ENCODE measurements at regions not wholly inside any gene's neighbourhood (a gene's known extent, or its start where the extent isn't known, plus 50 kb on each side); places are given as distances from the start of the nearest gene placed in this dataset.

- DNase-seq (ENCODE audit: low spot score) (no peak), FAIRE-seq (no peak)
Observed at GRCh38 chr15:47351501-47351900, 365.8 kb upstream of the SEMA6D start.

- DNase-seq (ENCODE audit: low spot score) (no peak), FAIRE-seq (no peak)
Observed at GRCh38 chr15:47352217-47352616, 365.1 kb upstream of the SEMA6D start.

GRCh38 chr15:47355759-47356158, 361.5 kb upstream of the SEMA6D start:
- no peak for DNase-seq (ENCODE audit: low spot score)
- no peak for FAIRE-seq

- FAIRE-seq (no peak), DNase-seq (ENCODE audit: low spot score) (no peak)
Observed at GRCh38 chr15:47356297-47356696, 361.0 kb upstream of the SEMA6D start.

GRCh38 chr15:47358876-47359275, 358.4 kb upstream of the SEMA6D start:
- DNase-seq (ENCODE audit: low spot score), result no peak
- no peak for FAIRE-seq

GRCh38 chr15:47360305-47360704, 357.0 kb upstream of the SEMA6D start:
- no peak for FAIRE-seq
- DNase-seq (ENCODE audit: low spot score), result no peak

- DNase-seq (ENCODE audit: low spot score), result no peak
- no peak for FAIRE-seq
Observed at GRCh38 chr15:47362118-47362905, 355.0 kb upstream of the SEMA6D start.

GRCh38 chr15:47363653-47364052, 353.7 kb upstream of the SEMA6D start:
- no peak for DNase-seq (ENCODE audit: low spot score)
- FAIRE-seq, result no peak

GRCh38 chr15:47364230-47365141, 352.8 kb upstream of the SEMA6D start:
- DNase-seq (ENCODE audit: low spot score) (no peak), FAIRE-seq (no peak)

- FAIRE-seq (no peak), DNase-seq (ENCODE audit: low spot score) (no peak)
Observed at GRCh38 chr15:47366884-47367283, 350.4 kb upstream of the SEMA6D start.

GRCh38 chr15:47367726-47368390, 349.4 kb upstream of the SEMA6D start:
- FAIRE-seq (no peak), DNase-seq (ENCODE audit: low spot score) (no peak)

GRCh38 chr15:47371939-47372338, 345.4 kb upstream of the SEMA6D start:
- DNase-seq (ENCODE audit: low spot score), result no peak
- no peak for FAIRE-seq

- FAIRE-seq (no peak), DNase-seq (ENCODE audit: low spot score) (no peak)
Observed at GRCh38 chr15:47374222-47374621, 343.1 kb upstream of the SEMA6D start.

GRCh38 chr15:47376190-47376589, 341.1 kb upstream of the SEMA6D start:
- FAIRE-seq (no peak), DNase-seq (ENCODE audit: low spot score) (no peak)

- DNase-seq (ENCODE audit: low spot score) (no peak), FAIRE-seq (no peak)
Observed at GRCh38 chr15:47377465-47377864, 339.8 kb upstream of the SEMA6D start.

GRCh38 chr15:47378527-47378926, 338.8 kb upstream of the SEMA6D start:
- DNase-seq (ENCODE audit: low spot score) (no peak), FAIRE-seq (no peak)

- FAIRE-seq (peak; percentile 68), DNase-seq (ENCODE audit: low spot score) (peak; percentile 62)
Observed at GRCh38 chr15:47383102-47383501, 334.2 kb upstream of the SEMA6D start.

- FAIRE-seq, result no peak
Observed at GRCh38 chr15:47383801-47384200, 333.5 kb upstream of the SEMA6D start.

GRCh38 chr15:47384341-47384740, 333.0 kb upstream of the SEMA6D start:
- DNase-seq (ENCODE audit: low spot score) (peak; percentile 59), FAIRE-seq (peak; percentile 59)

More at GRCh38 chr15:47383801-47384200, 333.5 kb upstream of the SEMA6D start:
- DNase-seq (ENCODE audit: low spot score), result no peak

- no peak for DNase-seq (ENCODE audit: low spot score)
- FAIRE-seq, result no peak
Observed at GRCh38 chr15:47384776-47385175, 332.5 kb upstream of the SEMA6D start.

- FAIRE-seq, result no peak
- DNase-seq (ENCODE audit: low spot score), result no peak
Observed at GRCh38 chr15:47386459-47386858, 330.8 kb upstream of the SEMA6D start.

GRCh38 chr15:47388299-47388698, 329.0 kb upstream of the SEMA6D start:
- DNase-seq (ENCODE audit: low spot score), result no peak
- no peak for FAIRE-seq
